Germinal center (tissue), 1 donor: ENCODE measurements at regions not wholly inside any gene's neighbourhood (a gene's known extent, or its start where the extent isn't known, plus 50 kb on each side); places are given as distances from the start of the nearest gene placed in this dataset.

Source experiments
- DNase-seq: peaks from one replicate; pipeline ENCODE4 v3.0.0; 2012; ENCODE audit warnings: mixed read lengths, low spot score

DNA sequence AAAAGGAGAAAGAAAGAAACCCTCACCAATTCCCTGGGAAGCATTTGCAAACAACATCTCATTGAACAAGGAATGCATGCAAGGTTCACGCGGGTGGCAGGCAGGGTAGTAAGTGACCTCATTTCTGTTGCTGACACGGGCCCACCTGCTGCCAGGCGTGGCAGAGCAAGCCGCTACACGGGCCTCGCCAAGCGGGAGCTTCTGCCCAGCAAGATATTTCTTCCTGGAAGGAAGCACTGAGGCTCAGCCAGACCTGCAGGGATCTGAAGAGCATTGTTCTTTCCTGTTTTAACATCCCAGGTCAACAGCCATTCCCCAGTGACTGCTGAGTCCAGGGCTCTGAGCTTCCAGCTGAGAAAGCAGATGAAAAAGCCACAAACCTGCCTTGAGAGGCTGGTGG is 91.9 kb upstream of the IGSF21 start:
- no peak for DNase-seq

DNA sequence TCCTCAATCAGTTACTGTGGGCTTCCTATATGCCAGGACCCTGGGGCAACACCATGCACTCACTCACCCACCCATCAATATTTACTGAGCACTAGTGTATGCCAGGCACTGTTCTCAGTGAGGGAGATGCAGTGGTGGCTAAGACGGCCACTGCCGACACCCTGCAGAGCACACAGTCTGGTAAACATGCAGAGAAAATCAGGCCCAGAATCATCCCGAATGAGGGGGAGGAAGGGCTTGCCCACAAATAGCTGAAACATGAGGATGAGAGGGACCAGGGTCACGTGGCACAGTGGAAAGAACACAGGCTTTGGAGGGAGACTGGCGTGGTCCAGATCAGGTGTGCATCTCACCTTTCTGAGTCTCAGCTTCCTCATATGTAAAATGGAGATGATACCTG is 89.2 kb upstream of the IGSF21 start:
- DNase-seq, result no peak

DNA sequence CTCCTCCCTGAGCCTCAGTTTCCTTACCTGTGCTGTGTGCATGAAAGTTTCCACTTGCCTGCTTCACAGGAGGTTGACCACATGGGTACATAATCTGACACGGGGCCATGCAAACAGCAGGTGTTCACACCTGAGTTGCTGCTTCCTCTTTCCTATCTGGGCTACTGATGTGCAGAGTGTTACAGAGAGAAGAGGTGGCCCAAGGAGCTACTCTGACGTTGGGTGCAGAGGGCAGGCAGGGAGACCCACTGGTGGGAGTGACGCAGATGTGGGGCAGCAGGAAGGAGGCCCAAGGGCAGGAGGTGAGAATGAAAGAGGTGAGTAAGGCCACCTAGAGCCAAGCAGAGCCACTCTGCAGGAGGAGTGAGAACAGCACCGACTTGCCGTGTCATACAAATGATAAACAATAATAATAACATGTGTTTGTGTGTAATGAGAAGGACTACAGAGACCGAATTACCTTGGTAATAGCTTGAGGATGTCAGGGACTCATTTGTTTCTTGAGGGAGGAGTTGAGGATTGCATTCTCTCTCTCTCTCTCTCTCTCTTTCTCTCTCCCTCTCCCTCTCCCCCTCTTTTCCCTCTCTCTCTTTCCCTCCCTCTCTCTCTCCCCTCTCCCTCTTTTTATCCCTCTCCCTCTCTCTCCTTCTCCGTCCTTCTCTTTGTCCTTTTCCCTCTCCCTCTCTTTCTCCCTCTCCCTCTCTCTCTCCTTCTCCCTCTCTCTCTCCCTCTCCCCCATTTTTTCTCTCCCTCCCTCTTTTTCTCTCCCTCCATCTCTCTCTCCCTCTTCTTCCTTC is 87.4 kb upstream of the IGSF21 start:
- DNase-seq, result peak; percentile 61

DNA sequence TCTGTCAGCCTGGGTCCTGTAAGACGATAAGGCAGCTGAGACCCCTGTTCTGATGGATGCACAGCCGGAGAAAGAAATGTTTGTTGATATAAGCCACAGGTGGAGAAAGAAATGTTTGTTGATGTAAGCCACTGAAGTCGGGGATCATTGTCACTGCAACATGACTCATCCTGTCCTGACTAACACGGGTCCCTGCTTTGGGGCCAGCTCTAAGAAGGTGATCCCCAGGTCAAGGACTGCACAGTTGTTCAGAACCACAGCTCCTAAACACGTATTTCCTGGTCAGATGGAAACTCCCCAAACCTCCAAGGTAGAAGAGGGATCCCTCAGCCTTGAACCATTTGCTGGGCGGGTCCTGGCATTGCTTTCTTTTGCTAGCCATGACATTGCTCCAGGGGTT is 86.4 kb upstream of the IGSF21 start:
- DNase-seq, result no peak

DNA sequence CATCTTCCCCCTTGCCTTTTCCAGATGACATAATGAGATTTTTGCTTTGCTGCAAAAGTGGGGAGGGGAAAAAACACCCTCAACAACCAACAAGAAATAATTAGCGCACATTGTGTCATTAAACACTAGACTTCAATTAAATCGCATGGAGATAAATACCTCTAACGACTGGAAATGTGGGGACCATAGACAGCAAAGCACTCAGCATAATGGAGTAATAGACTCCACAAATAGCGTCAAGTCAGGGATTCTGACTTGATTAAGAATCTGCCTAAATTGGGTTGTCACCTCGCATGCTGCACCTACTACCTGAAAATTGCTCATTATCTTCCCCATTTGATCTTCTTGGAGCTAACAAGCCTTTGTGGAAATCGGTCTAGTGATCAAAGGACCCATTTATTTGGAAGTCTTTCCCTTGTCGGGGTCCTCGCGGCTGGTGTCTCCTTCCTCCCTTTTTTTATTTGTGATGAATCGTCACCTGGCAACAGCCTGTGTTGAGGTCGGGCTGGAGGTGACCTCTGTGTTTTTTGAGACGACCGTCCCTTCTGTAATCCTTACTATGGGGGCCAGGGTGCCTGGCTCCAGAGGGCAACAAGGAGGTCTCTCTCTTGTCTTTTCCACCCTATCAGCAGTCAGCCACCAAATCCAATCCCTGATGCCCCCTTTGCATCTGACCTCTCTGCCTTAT is 75.3 kb upstream of the IGSF21 start:
- no peak for DNase-seq

DNA sequence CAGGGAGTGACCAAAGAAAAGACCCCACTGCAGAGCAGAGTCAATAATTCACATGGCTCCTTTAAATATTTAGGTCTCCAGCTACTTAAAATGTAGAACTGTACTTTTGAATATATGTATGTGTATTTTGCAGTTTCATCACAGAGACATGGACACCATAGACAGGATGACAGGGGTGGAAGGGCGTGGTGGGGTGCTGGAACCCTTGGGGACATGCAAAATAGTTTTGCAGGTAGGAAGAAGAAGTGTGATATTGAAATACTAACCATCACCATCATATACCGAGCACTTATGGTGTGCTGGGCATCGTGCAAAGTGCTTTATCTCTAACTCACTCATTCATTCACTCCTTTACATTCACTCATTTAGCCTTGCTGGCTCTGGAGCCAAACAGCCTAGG is 72.5 kb upstream of the IGSF21 start:
- peak; percentile 50 for DNase-seq

DNA sequence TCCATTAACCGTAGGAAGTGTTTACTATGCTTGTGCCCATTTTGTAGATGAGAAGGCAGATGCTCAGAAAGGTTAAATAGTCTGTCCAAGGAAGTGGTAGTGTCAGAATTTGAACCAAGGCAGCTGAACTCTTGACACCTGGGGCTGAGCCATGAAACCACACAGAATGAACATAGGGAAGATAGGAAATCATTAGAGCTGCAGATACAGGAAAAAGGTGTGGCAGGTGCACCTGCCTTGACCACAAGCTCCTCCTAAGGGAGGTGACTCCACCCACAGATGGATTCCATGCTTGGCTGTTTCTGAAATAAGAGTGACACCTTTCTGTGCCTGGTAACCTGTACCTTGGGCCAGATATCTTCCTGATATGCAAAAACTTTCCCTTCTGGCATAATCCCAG is 69.9 kb upstream of the IGSF21 start:
- DNase-seq, result peak; percentile 46

DNA sequence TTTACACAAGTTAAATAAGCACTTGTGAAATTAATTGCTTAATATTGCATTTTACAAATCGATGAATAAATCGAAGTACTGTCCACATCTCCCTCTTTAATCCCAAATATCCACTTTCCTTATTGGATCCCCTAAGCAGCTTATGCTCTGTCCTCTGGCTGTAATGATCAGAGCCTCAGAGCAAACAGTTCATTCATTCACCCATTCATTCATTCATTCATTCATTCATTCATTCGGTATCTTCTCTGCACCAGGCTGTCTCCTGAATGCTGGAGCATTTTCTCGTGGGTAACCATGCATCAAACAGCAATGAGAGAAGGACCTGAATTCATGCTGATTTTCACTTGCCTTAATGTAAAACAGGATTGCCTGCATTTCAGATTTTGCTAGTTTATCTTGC is 69.5 kb upstream of the IGSF21 start:
- DNase-seq, result no peak

DNA sequence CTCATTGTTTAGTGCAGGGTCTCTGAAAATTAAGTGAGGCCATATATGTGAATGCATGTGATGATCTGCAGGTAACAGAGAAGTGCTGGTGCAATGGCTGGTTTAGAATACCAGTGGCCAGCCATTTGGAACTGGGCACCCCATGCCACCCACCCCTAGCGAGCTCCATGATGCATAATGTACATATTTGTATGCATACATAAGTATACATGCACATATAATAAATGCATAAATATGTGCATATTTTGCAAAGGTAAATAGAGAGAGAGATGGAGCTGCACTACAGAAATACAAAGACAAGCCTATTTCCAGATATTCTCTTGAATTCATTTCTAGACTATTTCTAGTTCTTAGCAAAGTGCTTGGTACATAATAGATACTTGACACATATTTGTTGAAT is 68.5 kb upstream of the IGSF21 start:
- no peak for DNase-seq

DNA sequence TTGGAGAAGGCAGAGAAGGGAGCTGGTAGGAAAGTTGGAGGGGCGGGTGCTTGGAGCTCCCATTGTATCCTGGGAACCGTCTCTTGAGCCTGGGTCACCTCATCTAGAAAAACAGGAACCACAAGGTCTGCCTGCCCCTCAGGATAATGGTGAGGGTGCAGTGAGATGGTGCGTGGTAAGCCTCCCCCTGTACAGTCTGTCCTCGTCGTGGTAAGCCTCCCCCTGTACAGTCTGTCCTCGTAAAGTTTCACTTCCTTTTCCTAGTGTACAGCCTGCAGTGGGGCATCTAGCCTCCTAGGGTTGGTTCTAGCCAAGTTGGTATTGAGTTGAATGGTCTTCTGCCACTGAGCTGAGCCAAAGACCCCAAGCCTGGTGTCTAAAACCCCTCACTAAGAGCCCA is 66.5 kb upstream of the IGSF21 start:
- peak; percentile 80 for DNase-seq

DNA sequence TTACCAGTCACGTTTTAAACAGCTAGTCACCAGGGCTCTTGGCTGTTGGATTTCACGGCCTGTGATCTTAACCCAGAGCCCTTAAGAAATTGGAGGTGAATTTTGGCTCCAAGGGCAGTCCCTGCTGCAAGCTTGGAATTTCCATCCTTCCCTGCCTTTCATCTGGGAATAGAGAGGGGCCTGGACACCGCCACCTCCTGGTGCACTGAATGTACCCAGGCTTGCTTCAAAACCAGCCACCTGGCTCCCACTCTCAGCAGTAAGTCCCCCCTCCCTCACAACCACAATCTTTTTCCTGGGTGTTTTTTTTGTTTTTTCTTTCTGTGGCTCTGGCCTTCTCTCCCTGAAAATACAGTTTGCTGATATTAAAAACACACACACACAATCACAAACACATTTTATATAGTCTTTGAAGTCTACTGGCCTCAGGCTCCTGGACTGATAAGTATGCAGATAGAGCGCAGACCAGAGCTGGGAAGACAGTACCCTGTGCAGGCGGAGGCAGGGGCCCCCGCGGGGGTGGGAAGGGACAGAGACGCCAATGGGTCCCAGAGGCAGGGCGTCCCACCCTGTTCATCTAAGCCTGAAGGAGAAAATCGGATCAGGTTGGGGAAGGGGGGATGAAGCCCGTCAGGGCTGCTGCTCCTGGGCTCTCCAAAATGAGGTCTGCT is 65.8 kb upstream of the IGSF21 start:
- DNase-seq, result no peak

DNA sequence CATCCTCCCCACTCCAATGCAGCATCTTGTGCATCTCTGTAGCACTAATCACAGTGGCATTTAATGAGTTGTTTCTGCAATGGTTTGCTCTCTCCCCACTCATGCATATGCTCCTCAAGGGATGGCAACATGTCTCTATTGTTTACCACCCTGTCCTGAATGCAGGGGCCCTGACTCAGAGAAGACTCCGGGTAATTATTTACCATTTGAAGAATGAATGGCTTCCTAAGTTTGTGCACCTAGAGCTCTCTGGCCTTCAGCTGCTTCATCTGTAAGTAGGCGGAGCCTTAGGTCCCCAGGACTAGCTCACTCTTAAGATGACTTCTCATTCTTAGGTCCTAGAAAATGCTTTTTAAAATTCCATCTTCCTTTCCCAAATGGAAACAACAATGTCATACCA is 63.7 kb upstream of the IGSF21 start:
- DNase-seq, result no peak

DNA sequence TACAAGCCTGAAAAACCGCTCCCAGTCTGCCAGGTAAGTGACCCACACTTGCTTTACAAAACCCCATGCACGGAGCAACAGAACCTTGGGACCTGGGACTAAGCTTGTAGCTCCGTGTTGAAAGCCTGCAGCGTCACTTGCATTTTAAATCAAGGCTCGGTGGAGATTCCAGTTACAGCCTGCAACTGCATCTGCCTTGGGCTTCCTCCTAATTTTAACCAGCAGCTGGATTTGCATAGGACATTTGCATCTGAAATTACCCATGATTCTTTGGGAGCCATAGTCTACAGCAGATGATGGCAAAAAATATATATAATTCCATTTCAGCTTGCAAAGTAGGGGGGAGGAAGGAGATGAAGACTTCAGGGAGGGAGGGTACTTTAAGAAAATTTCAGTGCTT is 62.4 kb upstream of the IGSF21 start:
- DNase-seq, result peak; percentile 44

DNA sequence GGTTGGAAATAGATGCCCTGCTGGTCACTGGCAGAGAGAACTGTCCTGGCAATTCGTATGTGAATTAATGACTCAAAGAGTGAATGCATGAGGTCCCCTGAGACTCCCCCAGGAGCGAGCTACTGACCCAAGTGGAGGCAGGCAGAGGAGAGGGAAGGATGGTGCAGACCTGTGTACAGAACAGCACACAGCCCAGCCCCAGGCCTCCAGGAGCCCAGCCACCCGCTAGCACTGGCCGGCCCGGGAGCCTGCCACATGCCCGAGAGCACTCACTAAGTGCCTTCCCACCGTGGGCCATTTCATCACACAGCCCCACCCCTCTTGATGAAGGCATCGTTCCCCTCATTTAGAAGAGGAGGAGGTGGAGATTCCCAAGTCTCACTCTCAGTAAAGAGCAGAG is 62.0 kb upstream of the IGSF21 start:
- no peak for DNase-seq

DNA sequence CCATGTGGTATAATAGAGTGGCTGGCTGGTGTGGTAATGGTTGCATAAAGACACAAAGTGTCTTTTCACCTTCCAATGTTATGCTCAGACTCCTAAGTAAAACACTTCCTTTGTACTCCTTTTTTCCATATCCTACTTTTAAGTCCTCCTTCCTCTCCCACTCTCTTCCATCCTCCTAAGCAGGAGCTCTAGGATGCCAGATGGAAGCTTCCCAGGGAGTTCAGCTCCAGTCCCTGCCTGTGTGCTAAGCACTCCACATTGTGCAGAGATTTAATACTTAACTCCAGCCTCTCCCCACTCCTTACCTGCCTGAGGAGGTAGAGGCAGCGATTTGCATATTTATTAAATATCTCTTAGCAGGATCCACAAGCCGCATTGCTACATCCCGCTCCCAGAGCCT is 60.5 kb upstream of the IGSF21 start:
- DNase-seq, result no peak

DNA sequence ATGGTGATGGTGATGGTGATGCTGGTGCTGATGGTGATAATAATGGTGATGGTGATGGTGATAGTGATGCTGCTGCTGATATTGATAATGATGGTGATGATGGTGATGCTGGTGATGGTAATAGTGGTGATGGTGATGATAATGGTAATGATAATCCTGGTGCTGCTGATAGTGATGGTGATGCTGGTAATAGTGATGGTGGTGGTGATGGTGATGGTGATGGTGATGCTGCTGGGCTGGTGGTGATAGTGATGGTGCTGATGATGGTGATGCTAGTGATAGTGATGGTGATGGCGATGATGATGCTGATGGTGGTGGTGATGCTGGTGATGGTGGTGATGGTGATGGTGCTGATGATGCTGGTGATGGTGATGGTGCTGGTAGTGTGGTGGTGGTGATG is 58.4 kb upstream of the IGSF21 start:
- no peak for DNase-seq

DNA sequence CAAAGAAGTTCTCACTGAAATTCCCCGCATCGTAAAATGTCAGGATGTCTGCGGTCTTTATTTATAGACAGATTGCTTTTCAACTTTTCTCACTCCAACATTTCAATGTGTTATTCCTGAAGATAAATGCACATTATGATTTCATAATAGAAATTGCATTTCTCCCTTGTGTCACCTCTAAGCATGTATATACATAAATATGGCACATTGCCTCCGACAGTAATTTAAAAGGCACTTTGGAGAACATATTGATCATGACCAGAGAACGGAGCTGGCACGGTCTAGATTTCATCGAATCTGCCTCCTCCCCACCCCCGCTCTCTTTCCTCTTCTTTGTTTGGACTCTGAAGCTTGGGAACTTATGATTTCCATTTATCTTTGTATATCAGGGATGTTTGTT is 54.9 kb upstream of the IGSF21 start:
- DNase-seq, result no peak

DNA sequence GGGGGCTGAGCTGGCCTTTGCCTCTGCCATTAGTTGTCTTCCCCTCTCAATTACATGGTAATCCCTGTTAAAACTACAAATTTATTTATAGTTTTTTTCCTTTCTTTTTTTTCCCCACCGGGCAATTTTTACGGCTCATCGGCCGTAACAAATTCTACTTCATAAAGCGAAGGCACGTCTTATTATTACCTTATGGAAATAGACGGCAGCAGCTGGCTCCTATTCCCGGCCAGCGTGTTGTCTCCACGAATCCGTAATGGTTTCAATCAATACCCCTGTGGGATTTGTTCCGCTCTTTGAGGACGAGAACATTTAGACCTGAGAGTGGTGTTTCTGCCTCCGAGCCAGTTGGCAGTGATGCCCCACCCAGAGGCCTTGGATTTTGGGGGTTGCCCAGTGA is 52.4 kb upstream of the IGSF21 start:
- no peak for DNase-seq

DNA sequence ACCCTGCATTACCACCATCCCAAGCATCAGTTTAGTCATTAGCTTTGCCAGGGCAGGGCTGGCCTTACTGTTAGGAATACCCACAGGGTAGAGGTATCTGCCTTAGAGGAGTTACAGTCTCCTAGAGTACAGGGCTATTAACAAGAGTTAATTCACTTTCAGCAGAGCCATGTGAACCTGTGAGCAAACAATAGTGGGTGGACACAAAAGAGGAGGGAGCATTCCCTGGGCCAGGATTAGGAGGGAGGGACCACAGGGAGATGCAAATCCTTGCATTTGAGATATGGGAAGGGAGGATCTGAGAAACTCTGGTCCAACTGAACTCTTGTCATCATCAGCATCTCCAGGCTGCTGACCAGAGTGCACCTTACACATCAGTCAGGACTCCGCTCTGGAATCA is 51.1 kb upstream of the IGSF21 start:
- DNase-seq, result no peak

DNA sequence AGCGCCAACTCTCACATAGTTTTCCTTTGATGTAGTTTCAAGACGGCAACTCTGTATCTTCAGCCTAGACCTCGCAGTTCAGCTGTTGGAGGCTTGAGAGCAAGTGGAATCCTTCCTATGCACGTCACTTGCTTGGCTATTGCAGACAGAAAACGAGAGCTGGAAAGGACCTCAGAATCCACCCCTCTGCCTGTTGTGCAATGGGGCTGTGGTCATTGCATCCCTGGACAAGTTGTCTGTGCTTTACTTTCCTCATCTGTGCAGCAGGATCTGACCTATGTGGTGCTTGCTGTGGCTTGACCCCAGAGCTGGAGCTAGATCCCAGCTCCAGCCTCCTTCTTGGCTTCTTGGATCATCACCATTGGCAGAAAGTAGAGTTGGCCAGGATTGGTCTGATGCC is 50.0 kb upstream of the IGSF21 start:
- DNase-seq, result no peak
